CD4-positive, alpha-beta T cell treated with Interferon gamma for 1 hour (primary cell): ENCODE measurements at regions not wholly inside any gene's neighbourhood (a gene's known extent, or its start where the extent isn't known, plus 50 kb on each side); places are given as distances from the start of the nearest gene placed in this dataset.

Source experiments
- DNase-seq: peaks from one replicate; pipeline ENCODE4 v3.0.0-alpha.2; 2020

- DNase-seq = no peak
Measured at GRCh38 chr12:127075981-127076380, 1191.0 kb upstream of the TMEM132C start.

- no peak for DNase-seq
Measured at GRCh38 chr12:127077262-127078045, 1189.5 kb upstream of the TMEM132C start.

GRCh38 chr12:127078577-127079350 is 1188.2 kb upstream of the TMEM132C start:
- no peak for DNase-seq

- no peak for DNase-seq
Measured at GRCh38 chr12:127079636-127080035, 1187.3 kb upstream of the TMEM132C start.

- DNase-seq = no peak
Measured at GRCh38 chr12:127081058-127081457, 1185.9 kb upstream of the TMEM132C start.

GRCh38 chr12:127083008-127083949 is 1183.7 kb upstream of the TMEM132C start:
- DNase-seq = no peak

- no peak for DNase-seq
Measured at GRCh38 chr12:127101076-127101475, 1165.9 kb upstream of the TMEM132C start.

GRCh38 chr12:127106041-127106440 is 1160.9 kb upstream of the TMEM132C start:
- DNase-seq = no peak

GRCh38 chr12:127106697-127107096 is 1160.3 kb upstream of the TMEM132C start:
- no peak for DNase-seq

- no peak for DNase-seq
Measured at GRCh38 chr12:127107744-127108143, 1159.2 kb upstream of the TMEM132C start.

- peak; percentile 9 for DNase-seq
Measured at GRCh38 chr12:127108360-127109215, 1158.4 kb upstream of the TMEM132C start.

GRCh38 chr12:127113945-127114344 is 1153.0 kb upstream of the TMEM132C start:
- no peak for DNase-seq

- no peak for DNase-seq
Measured at GRCh38 chr12:127115468-127116035, 1151.4 kb upstream of the TMEM132C start.

- no peak for DNase-seq
Measured at GRCh38 chr12:127118251-127118650, 1148.7 kb upstream of the TMEM132C start.

- DNase-seq = no peak
Measured at GRCh38 chr12:127119600-127120140, 1147.3 kb upstream of the TMEM132C start.

GRCh38 chr12:127120851-127121250 is 1146.1 kb upstream of the TMEM132C start:
- DNase-seq = no peak

- no peak for DNase-seq
Measured at GRCh38 chr12:127121494-127122084, 1145.4 kb upstream of the TMEM132C start.

GRCh38 chr12:127125607-127126259 is 1141.2 kb upstream of the TMEM132C start:
- no peak for DNase-seq

- no peak for DNase-seq
Measured at GRCh38 chr12:127126260-127126628, 1140.7 kb upstream of the TMEM132C start.

GRCh38 chr12:127127897-127128296 is 1139.1 kb upstream of the TMEM132C start:
- no peak for DNase-seq
